Caco-2 (cell line): ENCODE measurements at regions not wholly inside any gene's neighbourhood (a gene's known extent, or its start where the extent isn't known, plus 50 kb on each side); places are given as distances from the start of the nearest gene placed in this dataset.
A peak's percentile ranks its signal among the peaks of the same experiment; 100 is the strongest.

Experiments
- BruUV-seq: library from RNA; stranded (reverse); fragments of 400-500 nt; replicated peaks from 2 replicates; lab custom pipeline; 2021; lab: Mats Ljungman, UMichigan
- CTCF ChIA-PET: fragments of 300-600 bp; sonication (Branson Sonifier 250); formaldehyde crosslinking; loops from one replicate; lab custom pipeline; 2022; ENCODE audit warnings: antibody characterized with exemption; lab: Charles Lee
- POLR2A ChIA-PET: fragments of 300-600 bp; sonication (Branson Sonifier 250); formaldehyde crosslinking; loops from one replicate; lab custom pipeline; 2022; ENCODE audit warnings: antibody characterized with exemption; lab: Charles Lee
- DNase-seq, 2 experiments: peaks; one replicate each; pipeline versions ENCODE4 v3.0.0 to v3.0.0-alpha.2; 2020 to 2022
- H3K27me3 ChIP-seq: replicated peaks from 2 replicates; pipeline ENCODE4 v1.6.0; 2011; ENCODE audit warnings: low read length; ENCODE audit not compliant: control insufficient read depth, insufficient read depth
- H3K36me3 ChIP-seq: 2 replicates; pipeline ENCODE4 v1.5.1; 2011; ENCODE audit warnings: low read length; ENCODE audit not compliant: control insufficient read depth, insufficient read depth
- H3K4me1 ChIP-seq: fragments of 250-450 bp; sonication (Bioruptor Pico); 2 replicates; pipeline ENCODE4 v1.5.1; 2020; ENCODE audit warnings: mild to moderate bottlenecking
- H3K4me3 ChIP-seq: 2 replicates; pipeline ENCODE4 v1.5.1; 2011; ENCODE audit warnings: low read depth, mild to moderate bottlenecking, control low read depth, low read length
- H3K9me3 ChIP-seq: fragments of 250-450 bp; sonication (Bioruptor Pico); 2 replicates; pipeline ENCODE4 v1.5.1; 2020; ENCODE audit warnings: mild to moderate bottlenecking, moderate library complexity
- H3K27ac Mint-ChIP-seq: one replicate; pipeline ENCODE4 v1.8.0; 2022; ENCODE audit warnings: mixed read lengths; ENCODE audit not compliant: unreplicated experiment
- H3K27me3 Mint-ChIP-seq: one replicate; pipeline ENCODE4 v1.8.0; 2022; ENCODE audit warnings: mixed read lengths; ENCODE audit not compliant: insufficient read depth, unreplicated experiment
- H3K36me3 Mint-ChIP-seq: one replicate; pipeline ENCODE4 v1.8.0; 2022; ENCODE audit warnings: mild to moderate bottlenecking, mixed read lengths; ENCODE audit not compliant: insufficient read depth, unreplicated experiment
- H3K4me1 Mint-ChIP-seq: one replicate; pipeline ENCODE4 v1.8.0; 2022; ENCODE audit warnings: low read depth, mixed read lengths; ENCODE audit not compliant: unreplicated experiment
- H3K4me3 Mint-ChIP-seq: one replicate; pipeline ENCODE4 v1.8.0; 2022; ENCODE audit warnings: mild to moderate bottlenecking, moderate library complexity, mixed read lengths; ENCODE audit not compliant: unreplicated experiment
- H3K9me3 Mint-ChIP-seq: one replicate; pipeline ENCODE4 v1.8.0; 2022; ENCODE audit warnings: mixed read lengths; ENCODE audit not compliant: unreplicated experiment
- CTCF ChIP-seq, 2 experiments: fragments of 200-600 bp in 1 of 2; IDR thresholded peaks; 1 replicate in 1 of 2; 2 replicates in 1 of 2; pipeline versions ENCODE4 v1.5.1 to v1.8.0; 2011 to 2022; ENCODE audit warnings: antibody characterized with exemption in 1 of 2, control low read depth in 1 of 2, inconsistent platforms in 1 of 2, low read depth in 1 of 2, low read length in 1 of 2, mild to moderate bottlenecking in 1 of 2, moderate library complexity in 1 of 2; ENCODE audit not compliant: insufficient read depth in 1 of 2, severe bottlenecking in 1 of 2, unreplicated experiment in 1 of 2
- intact Hi-C: fragments of 100-400 bp; cut with micrococcal nuclease; formaldehyde crosslinking; loops from one replicate; pipeline ENCODE4 v1.10.0; 2022; ENCODE audit not compliant: unreplicated experiment

- Mint-ChIP-seq H3K9me3 (no peaks in the 10 kb centered on the region), H3K4me1 (no peaks in the 10 kb centered on the region), H3K27ac (no peak overlapping the region), H3K36me3 (no peaks in the 10 kb centered on the region), H3K27me3 (no peaks in the 10 kb centered on the region), H3K4me3 (no peak overlapping the region)
- TF ChIP-seq CTCF (IDR thresholded peaks at IDR 0.05; ENCODE audit: insufficient read depth in 1 of 2, low read depth in 1 of 2, low read length in 1 of 2, severe bottlenecking in 1 of 2, unreplicated experiment in 1 of 2) = no peak
- intact Hi-C loops = loop anchor here (5.0 to 10.0 kb wide), 3 partner anchors 171 to 253 kb away; partner anchors contain the start of gene BCOR
- POLR2A ChIA-PET = interaction anchor here (0.6 to 0.8 kb wide), 2 partner anchors 171 to 237 kb away, joined by 3 read pairs; partner anchors contain the start of gene BCOR
- Histone ChIP-seq H3K36me3 (no peaks in the 10 kb centered on the region), H3K9me3 (no peaks in the 10 kb centered on the region), H3K27me3 (no peaks in the 10 kb centered on the region), H3K4me1 (peaks cover 7% of the 10 kb centered on the region; the same call in 1 of the 2 replicates), H3K4me3 (no peak overlapping the region)
- DNase-seq = no peak
- no TSS peak for BruUV-seq
- CTCF ChIA-PET = no interaction called here
These were observed 170.4 kb upstream of the BCOR start for GRCh38 chrX:40268188-40268520.

GRCh38 chrX:40267334-40268187 lies 169.8 kb upstream of the BCOR start:
- Mint-ChIP-seq H3K36me3 (no peaks in the 10 kb centered on the region), H3K27ac (peak overlapping the region; percentile 34), H3K4me3 (peak overlapping the region; percentile 63), H3K9me3 (no peaks in the 10 kb centered on the region), H3K4me1 (no peaks in the 10 kb centered on the region), H3K27me3 (no peaks in the 10 kb centered on the region)
- ChIA-PET POLR2A (interaction anchor here (0.5 to 1.0 kb wide), 7 partner anchors 11 to 261 kb away, joined by 3 to 5 read pairs (median 3); partner anchors contain the start of gene BCOR), CTCF (interaction anchor here (0.6 to 1.2 kb wide), 4 partner anchors 11 to 254 kb away, joined by 3 read pairs; no protein-coding TSS in a partner anchor)
- no peak for DNase-seq
- Histone ChIP-seq H3K27me3 (no peaks in the 10 kb centered on the region), H3K36me3 (no peaks in the 10 kb centered on the region), H3K4me1 (peaks cover 8% of the 10 kb centered on the region; the same call in 1 of the 2 replicates), H3K4me3 (peak overlapping the region; percentile 52), H3K9me3 (no peaks in the 10 kb centered on the region)
- no TSS peak for BruUV-seq
- TF ChIP-seq CTCF (IDR thresholded peaks at IDR 0.05; ENCODE audit: insufficient read depth in 1 of 2, low read depth in 1 of 2, low read length in 1 of 2, severe bottlenecking in 1 of 2, unreplicated experiment in 1 of 2) = no peak
- intact Hi-C loops = loop anchor here (1.0 to 10.0 kb wide), 5 partner anchors 31 to 253 kb away; partner anchors contain the start of gene BCOR

GRCh38 chrX:40266490-40267333 lies 169.0 kb upstream of the BCOR start:
- no TSS peak for BruUV-seq
- CTCF ChIA-PET = interaction anchor here (0.6 to 1.2 kb wide), 4 partner anchors 12 to 253 kb away, joined by 3 read pairs; no protein-coding TSS in a partner anchor
- H3K27me3 Mint-ChIP-seq = no peaks in the 10 kb centered on the region

More at GRCh38 chrX:40266490-40267333, 169.0 kb upstream of the BCOR start:
- H3K4me1 ChIP-seq = peaks cover 16% of the 10 kb centered on the region; the same call in 1 of the 2 replicates
- peak; percentile 49 to 67 for TF ChIP-seq CTCF (IDR thresholded peaks at IDR 0.05; ENCODE audit: insufficient read depth in 1 of 2, low read depth in 1 of 2, low read length in 1 of 2, severe bottlenecking in 1 of 2, unreplicated experiment in 1 of 2)
- H3K4me3 ChIP-seq = peak overlapping the region; percentile 52
- Mint-ChIP-seq H3K4me3 (peak overlapping the region; percentile 63), H3K36me3 (no peaks in the 10 kb centered on the region), H3K4me1 (no peaks in the 10 kb centered on the region), H3K9me3 (no peaks in the 10 kb centered on the region), H3K27ac (peak overlapping the region; percentile 34)
- H3K27me3 ChIP-seq = no peaks in the 10 kb centered on the region
- H3K9me3 ChIP-seq = no peaks in the 10 kb centered on the region
- intact Hi-C loops = loop anchor here (1.0 to 10.0 kb wide), 5 partner anchors 32 to 252 kb away; partner anchors contain the start of gene BCOR
- peak; percentile 64 to 76 for DNase-seq
- POLR2A ChIA-PET = interaction anchor here (0.5 to 1.0 kb wide), 4 partner anchors 32 to 260 kb away, joined by 3 to 5 read pairs (median 4); no protein-coding TSS in a partner anchor
- H3K36me3 ChIP-seq = no peaks in the 10 kb centered on the region
